A549 (cell line): ENCODE measurements at regions not wholly inside any gene's neighbourhood (a gene's known extent, or its start where the extent isn't known, plus 50 kb on each side); places are given as distances from the start of the nearest gene placed in this dataset.

Experiments used
- ATAC-seq, 2 experiments: fragments of 200-7000 bp in 1 of 2; fragments of >200 bp in 1 of 2; cut with Nextera tagmentation in 1 of 2; cut with Tn5 transposase in 1 of 2; 3 replicates each; pipeline versions ENCODE4 v1.8.0 to v1.9.1; 2018 to 2020; ENCODE audit warnings: mild to moderate bottlenecking in 1 of 2, moderate library complexity in 1 of 2
- CTCF ChIA-PET: fragments of 300-600 bp; sonication (Branson Sonifier 250); formaldehyde crosslinking; extraction: SDS; loops from one replicate; lab custom pipeline; 2021; ENCODE audit warnings: antibody characterized with exemption, inconsistent platforms; lab: Yijun Ruan, JAX
- POLR2A ChIA-PET: fragments of 350-600 bp; formaldehyde crosslinking; extraction: SDS; loops from one replicate; lab custom pipeline; 2021; ENCODE audit warnings: antibody characterized with exemption, inconsistent platforms; lab: Yijun Ruan, JAX
- DNase-seq, 2 experiments: peaks; one replicate each; pipeline versions ENCODE4 v3.0.0 to v3.0.0-alpha.2; 2011 to 2016; ENCODE audit warnings: low read depth in 1 of 2, low spot score in 1 of 2
- FAIRE-seq: peaks from 2 replicates; lab custom pipeline; 2011; peaks lifted over from hg19 to GRCh38; lab: Jason Lieb, UNC
- H3K27ac ChIP-seq, 2 experiments: fragments of >200 bp; sonication (Bioruptor Twin); formaldehyde crosslinking; 3 replicates each; pipeline ENCODE4 v1.5.1; 2016 to 2017
- H3K4me1 ChIP-seq: fragments of >200 bp; sonication (Bioruptor Twin); formaldehyde crosslinking; 3 replicates; pipeline ENCODE4 v1.6.1; 2016
- H3K4me2 ChIP-seq: fragments of >200 bp; sonication (Bioruptor Twin); formaldehyde crosslinking; 3 replicates; pipeline ENCODE4 v1.6.1; 2016
- H3K4me3 ChIP-seq: fragments of >200 bp; sonication (Bioruptor Twin); formaldehyde crosslinking; 3 replicates; pipeline ENCODE4 v1.5.1; 2016
- H3K9me3 ChIP-seq: fragments of >200 bp; sonication (Bioruptor Twin); formaldehyde crosslinking; 3 replicates; pipeline ENCODE4 v1.6.1; 2016
- BCL3 ChIP-seq: fragments of >200 bp; sonication (Bioruptor Twin); formaldehyde crosslinking; IDR thresholded peaks from 3 replicates; pipeline ENCODE4 v1.6.1; 2016
- CBX8 ChIP-seq: fragments of 200-600 bp; sonication (generic); IDR thresholded peaks from 2 replicates; pipeline ENCODE4 v1.6.1; 2016
- CEBPB ChIP-seq, 2 experiments: fragments of >200 bp in 1 of 2; sonication (Bioruptor Twin) in 1 of 2; formaldehyde crosslinking in 1 of 2; IDR thresholded peaks; 2 replicates each; pipeline ENCODE4 v1.6.1; 2012 to 2016
- E2F6 ChIP-seq: IDR thresholded peaks from 2 replicates; pipeline ENCODE4 v1.6.1; 2012; ENCODE audit warnings: low read depth, borderline replicate concordance
- EHMT2 ChIP-seq: fragments of 200-600 bp; sonication (generic); IDR thresholded peaks from 2 replicates; pipeline ENCODE4 v1.6.1; 2016; ENCODE audit warnings: antibody characterized with exemption, low read depth, mild to moderate bottlenecking, moderate library complexity
- ELK1 ChIP-seq: fragments of 150-350 bp; IDR thresholded peaks from 2 replicates; pipeline ENCODE4 v1.6.1; 2014; ENCODE audit warnings: low read depth, mild to moderate bottlenecking, low read length
- EP300 ChIP-seq, 2 experiments: fragments of >200 bp; sonication (Bioruptor Twin); formaldehyde crosslinking; IDR thresholded peaks; 2 replicates in 1 of 2; 3 replicates in 1 of 2; pipeline ENCODE4 v1.6.1; 2016 to 2017
- ESRRA ChIP-seq: fragments of 150-350 bp; IDR thresholded peaks from 2 replicates; pipeline ENCODE4 v1.6.1; 2014; ENCODE audit warnings: mild to moderate bottlenecking, low read length, borderline replicate concordance
- FOSL2 ChIP-seq, 2 experiments: fragments of 450-650 bp in 1 of 2; fragments of >200 bp in 1 of 2; sonication (Bioruptor Twin) in 1 of 2; formaldehyde crosslinking; IDR thresholded peaks; 2 replicates each; pipeline versions ENCODE4 v1.5.0 to v1.6.1; 2016 to 2020; ENCODE audit warnings: mild to moderate bottlenecking in 1 of 2, moderate library complexity in 1 of 2
- GATA3 ChIP-seq: IDR thresholded peaks from 2 replicates; pipeline ENCODE4 v1.6.1; 2012; ENCODE audit warnings: borderline replicate concordance
- HDAC2 ChIP-seq: fragments of 200-600 bp; sonication (generic); IDR thresholded peaks from 2 replicates; pipeline ENCODE4 v1.6.1; 2016
- HEYL ChIP-seq: fragments of 250-450 bp; sonication (Bioruptor Pico); IDR thresholded peaks from 2 replicates; pipeline ENCODE4 v1.8.0; 2021; ENCODE audit warnings: mild to moderate bottlenecking, moderate library complexity
- HOXA7 ChIP-seq: fragments of 250-450 bp; sonication (Bioruptor Pico); IDR thresholded peaks from 2 replicates; pipeline ENCODE4 v1.5.0; 2020; ENCODE audit warnings: mild to moderate bottlenecking, moderate library complexity
- KDM5A ChIP-seq: fragments of 200-600 bp; sonication (generic); IDR thresholded peaks from 2 replicates; pipeline ENCODE4 v1.6.1; 2016; ENCODE audit warnings: antibody characterized with exemption, mild to moderate bottlenecking
- MAZ ChIP-seq: fragments of 150-350 bp; IDR thresholded peaks from 2 replicates; pipeline ENCODE4 v1.6.1; 2014; ENCODE audit warnings: antibody characterized with exemption, low read depth, low read length, borderline replicate concordance
- PHF8 ChIP-seq: fragments of 200-600 bp; sonication (generic); IDR thresholded peaks from 2 replicates; pipeline ENCODE4 v1.6.1; 2016; ENCODE audit warnings: low read depth, mild to moderate bottlenecking, antibody characterized with exemption, moderate library complexity, borderline replicate concordance
- RAD21 ChIP-seq, 2 experiments: fragments of >200 bp in 1 of 2; sonication (Bioruptor Twin) in 1 of 2; formaldehyde crosslinking in 1 of 2; IDR thresholded peaks in 1 of 2; conservative IDR thresholded peaks in 1 of 2; 2 replicates in 1 of 2; 3 replicates in 1 of 2; pipeline ENCODE4 v1.6.1; 2012 to 2018; ENCODE audit warnings: inconsistent platforms in 1 of 2
- RCOR1 ChIP-seq: fragments of 150-350 bp; IDR thresholded peaks from 2 replicates; pipeline ENCODE4 v1.6.1; 2014; ENCODE audit warnings: antibody characterized with exemption, low read length, low read depth
- RFX5 ChIP-seq: fragments of 450-650 bp; IDR thresholded peaks from 2 replicates; pipeline ENCODE4 v1.7.1; 2014; ENCODE audit warnings: antibody characterized with exemption, mild to moderate bottlenecking, moderate library complexity
- TFCP2L1 ChIP-seq: fragments of 250-450 bp; sonication (Bioruptor Pico); IDR thresholded peaks from 2 replicates; pipeline ENCODE4 v1.5.0; 2021; ENCODE audit warnings: mild to moderate bottlenecking
- USF2 ChIP-seq: fragments of 450-650 bp; IDR thresholded peaks from 2 replicates; pipeline ENCODE4 v1.6.1; 2014; ENCODE audit warnings: antibody characterized with exemption
- ZC3H11A ChIP-seq: fragments of 450-650 bp; IDR thresholded peaks from 2 replicates; pipeline ENCODE4 v1.6.1; 2014; ENCODE audit warnings: antibody characterized with exemption, mild to moderate bottlenecking
- ZNF302 ChIP-seq: fragments of 250-450 bp; sonication (Bioruptor Pico); IDR thresholded peaks from 2 replicates; pipeline ENCODE4 v1.9.0; 2021; ENCODE audit warnings: inconsistent platforms, mild to moderate bottlenecking, moderate library complexity
- ZSCAN20 ChIP-seq: fragments of 250-450 bp; sonication (Bioruptor Pico); IDR thresholded peaks from 2 replicates; pipeline ENCODE4 v1.8.0; 2022; ENCODE audit warnings: mild to moderate bottlenecking, moderate library complexity
- WGBS: methylation state at CpG from one replicate; pipeline ENCODE4 v1.1.6; 2017; ENCODE audit errors: missing lambda C conversion rate; 5-methylcytosine and 5-hydroxymethylcytosine counted together
- TF ChIP-seq, protein P1 (sequence below): IDR thresholded peaks from 2 replicates; pipeline ENCODE4 v1.6.1; 2012
- TF ChIP-seq, protein P2 (sequence below): fragments of 200-600 bp; sonication (generic); IDR thresholded peaks from 2 replicates; pipeline ENCODE4 v1.6.1; 2016; ENCODE audit warnings: antibody characterized with exemption, mild to moderate bottlenecking, moderate library complexity
- TF ChIP-seq, protein P3 (sequence below): fragments of >200 bp; sonication (Bioruptor Twin); formaldehyde crosslinking; IDR thresholded peaks from 3 replicates; pipeline ENCODE4 v1.5.1; 2016

DNA sequence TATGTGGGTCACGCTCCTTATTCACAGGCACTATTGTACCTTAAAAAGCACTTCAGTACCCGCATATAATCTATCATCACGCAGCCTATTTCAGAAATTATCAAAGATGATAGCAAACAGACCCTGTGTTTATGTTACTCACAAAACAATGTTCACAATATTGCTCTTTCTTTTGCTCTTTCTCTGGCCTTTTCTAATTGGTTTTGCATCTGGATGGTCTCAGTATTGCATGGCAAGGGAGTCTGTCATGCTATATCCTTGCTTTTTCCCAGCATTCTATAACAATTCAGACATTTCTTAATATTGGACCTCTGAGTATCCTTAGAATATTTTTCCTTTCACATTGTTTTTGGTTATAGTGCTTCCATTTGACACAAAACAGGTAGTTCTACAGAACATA lies 541.8 kb upstream of the KLF12 start:
- Histone ChIP-seq H3K4me2 (no peak overlapping the region), H3K9me3 (no peaks in the 10 kb centered on the region), H3K4me1 (no peaks in the 10 kb centered on the region), H3K27ac (no peak overlapping the region), H3K4me3 (no peak overlapping the region)
- DNase-seq (no peak), ATAC-seq (no peak), FAIRE-seq (no peak)
- ChIA-PET CTCF (no interaction called here), POLR2A (no interaction called here)
- 57% methylated on average over 3 of the region's 3 CpGs for WGBS
- TF ChIP-seq, protein P1, sequence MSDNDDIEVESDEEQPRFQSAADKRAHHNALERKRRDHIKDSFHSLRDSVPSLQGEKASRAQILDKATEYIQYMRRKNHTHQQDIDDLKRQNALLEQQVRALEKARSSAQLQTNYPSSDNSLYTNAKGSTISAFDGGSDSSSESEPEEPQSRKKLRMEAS = no peak
- no peak for TF ChIP-seq GATA3
- TF ChIP-seq CBX8 = no peak
- no peak for TF ChIP-seq HEYL (CRISPR knock-in tag)
- TF ChIP-seq RCOR1 = no peak
- TF ChIP-seq ZNF302 (CRISPR knock-in tag) = no peak
- TF ChIP-seq FOSL2 (IDR thresholded peaks at IDR 0.05) = no peak
- TF ChIP-seq FOSL2 (CRISPR knock-in tag; IDR thresholded peaks at IDR 0.05) = no peak
- TF ChIP-seq HOXA7 = no peak
- no peak for TF ChIP-seq ZC3H11A
- TF ChIP-seq ZSCAN20 = no peak
- TF ChIP-seq ELK1 = no peak
- TF ChIP-seq PHF8 = no peak
- TF ChIP-seq MAZ = no peak
- TF ChIP-seq, protein P2, sequence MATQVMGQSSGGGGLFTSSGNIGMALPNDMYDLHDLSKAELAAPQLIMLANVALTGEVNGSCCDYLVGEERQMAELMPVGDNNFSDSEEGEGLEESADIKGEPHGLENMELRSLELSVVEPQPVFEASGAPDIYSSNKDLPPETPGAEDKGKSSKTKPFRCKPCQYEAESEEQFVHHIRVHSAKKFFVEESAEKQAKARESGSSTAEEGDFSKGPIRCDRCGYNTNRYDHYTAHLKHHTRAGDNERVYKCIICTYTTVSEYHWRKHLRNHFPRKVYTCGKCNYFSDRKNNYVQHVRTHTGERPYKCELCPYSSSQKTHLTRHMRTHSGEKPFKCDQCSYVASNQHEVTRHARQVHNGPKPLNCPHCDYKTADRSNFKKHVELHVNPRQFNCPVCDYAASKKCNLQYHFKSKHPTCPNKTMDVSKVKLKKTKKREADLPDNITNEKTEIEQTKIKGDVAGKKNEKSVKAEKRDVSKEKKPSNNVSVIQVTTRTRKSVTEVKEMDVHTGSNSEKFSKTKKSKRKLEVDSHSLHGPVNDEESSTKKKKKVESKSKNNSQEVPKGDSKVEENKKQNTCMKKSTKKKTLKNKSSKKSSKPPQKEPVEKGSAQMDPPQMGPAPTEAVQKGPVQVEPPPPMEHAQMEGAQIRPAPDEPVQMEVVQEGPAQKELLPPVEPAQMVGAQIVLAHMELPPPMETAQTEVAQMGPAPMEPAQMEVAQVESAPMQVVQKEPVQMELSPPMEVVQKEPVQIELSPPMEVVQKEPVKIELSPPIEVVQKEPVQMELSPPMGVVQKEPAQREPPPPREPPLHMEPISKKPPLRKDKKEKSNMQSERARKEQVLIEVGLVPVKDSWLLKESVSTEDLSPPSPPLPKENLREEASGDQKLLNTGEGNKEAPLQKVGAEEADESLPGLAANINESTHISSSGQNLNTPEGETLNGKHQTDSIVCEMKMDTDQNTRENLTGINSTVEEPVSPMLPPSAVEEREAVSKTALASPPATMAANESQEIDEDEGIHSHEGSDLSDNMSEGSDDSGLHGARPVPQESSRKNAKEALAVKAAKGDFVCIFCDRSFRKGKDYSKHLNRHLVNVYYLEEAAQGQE = no peak
- no peak for TF ChIP-seq BCL3
- no peak for TF ChIP-seq EHMT2
- no peak for TF ChIP-seq RFX5
- no peak for TF ChIP-seq KDM5A
- TF ChIP-seq USF2 = no peak

GRCh38 chr13:74675182-74675581 lies 541.0 kb upstream of the KLF12 start:
- no peak for ATAC-seq
- no peak for DNase-seq
- ChIA-PET POLR2A (no interaction called here), CTCF (no interaction called here)
- Histone ChIP-seq H3K27ac (no peak overlapping the region), H3K9me3 (no peaks in the 10 kb centered on the region), H3K4me1 (no peaks in the 10 kb centered on the region), H3K4me2 (no peak overlapping the region)
- TF ChIP-seq, protein P1 = no peak
- no peak for TF ChIP-seq HOXA7
- no peak for TF ChIP-seq ESRRA
- no peak for TF ChIP-seq RFX5
- no peak for TF ChIP-seq EP300 (IDR thresholded peaks at IDR 0.05)
- no peak for TF ChIP-seq RCOR1
- no peak for TF ChIP-seq HDAC2
- TF ChIP-seq E2F6 = no peak
- no peak for TF ChIP-seq RAD21 (conservative IDR thresholded peaks at IDR 0.05 in 1 of 2, IDR thresholded peaks at IDR 0.05 in 1 of 2)
- TF ChIP-seq MAZ = no peak
- TF ChIP-seq, protein P3, sequence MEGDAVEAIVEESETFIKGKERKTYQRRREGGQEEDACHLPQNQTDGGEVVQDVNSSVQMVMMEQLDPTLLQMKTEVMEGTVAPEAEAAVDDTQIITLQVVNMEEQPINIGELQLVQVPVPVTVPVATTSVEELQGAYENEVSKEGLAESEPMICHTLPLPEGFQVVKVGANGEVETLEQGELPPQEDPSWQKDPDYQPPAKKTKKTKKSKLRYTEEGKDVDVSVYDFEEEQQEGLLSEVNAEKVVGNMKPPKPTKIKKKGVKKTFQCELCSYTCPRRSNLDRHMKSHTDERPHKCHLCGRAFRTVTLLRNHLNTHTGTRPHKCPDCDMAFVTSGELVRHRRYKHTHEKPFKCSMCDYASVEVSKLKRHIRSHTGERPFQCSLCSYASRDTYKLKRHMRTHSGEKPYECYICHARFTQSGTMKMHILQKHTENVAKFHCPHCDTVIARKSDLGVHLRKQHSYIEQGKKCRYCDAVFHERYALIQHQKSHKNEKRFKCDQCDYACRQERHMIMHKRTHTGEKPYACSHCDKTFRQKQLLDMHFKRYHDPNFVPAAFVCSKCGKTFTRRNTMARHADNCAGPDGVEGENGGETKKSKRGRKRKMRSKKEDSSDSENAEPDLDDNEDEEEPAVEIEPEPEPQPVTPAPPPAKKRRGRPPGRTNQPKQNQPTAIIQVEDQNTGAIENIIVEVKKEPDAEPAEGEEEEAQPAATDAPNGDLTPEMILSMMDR = no peak
- TF ChIP-seq TFCP2L1 (CRISPR knock-in tag) = no peak
- TF ChIP-seq CEBPB (IDR thresholded peaks at IDR 0.05) = no peak
- TF ChIP-seq FOSL2 (IDR thresholded peaks at IDR 0.05) = no peak
- TF ChIP-seq FOSL2 (CRISPR knock-in tag; IDR thresholded peaks at IDR 0.05) = no peak
- TF ChIP-seq, all 56 proteins: peak for 0
- WGBS = 49% methylated on average over 5 of the region's 5 CpGs
- FAIRE-seq = no peak
- no peak overlapping the region for H3K4me3 ChIP-seq
